GM06990 (cell line): ENCODE measurements at regions not wholly inside any gene's neighbourhood (a gene's known extent, or its start where the extent isn't known, plus 50 kb on each side); places are given as distances from the start of the nearest gene placed in this dataset.
"Not testable (repeated sequence)": the region's sequence is repeated elsewhere in the genome, so short reads cannot be mapped to it uniquely, and the experiment has no call there.

Experiments used
- DNase-seq: peaks from one replicate; pipeline ENCODE4 v3.0.0-alpha.2; 2011; ENCODE audit not compliant: insufficient read length; ENCODE audit errors: extremely low read depth
- H3K27me3 ChIP-seq: replicated peaks from 2 replicates; pipeline ENCODE4 v1.6.0; 2011; ENCODE audit warnings: low read length; ENCODE audit not compliant: control insufficient read depth, insufficient read depth
- H3K36me3 ChIP-seq: 2 replicates; pipeline ENCODE4 v1.5.1; 2011; ENCODE audit warnings: low read length; ENCODE audit not compliant: control insufficient read depth, insufficient read depth
- H3K4me3 ChIP-seq: replicated peaks from 2 replicates; pipeline ENCODE4 v1.5.1; 2011; ENCODE audit warnings: low read depth, mild to moderate bottlenecking, control low read depth, low read length
- CTCF ChIP-seq: IDR thresholded peaks from 2 replicates; pipeline ENCODE4 v1.5.1; 2011; ENCODE audit warnings: low read length, control low read depth, mild to moderate bottlenecking, inconsistent platforms; ENCODE audit not compliant: insufficient read depth, poor library complexity, severe bottlenecking

DNA sequence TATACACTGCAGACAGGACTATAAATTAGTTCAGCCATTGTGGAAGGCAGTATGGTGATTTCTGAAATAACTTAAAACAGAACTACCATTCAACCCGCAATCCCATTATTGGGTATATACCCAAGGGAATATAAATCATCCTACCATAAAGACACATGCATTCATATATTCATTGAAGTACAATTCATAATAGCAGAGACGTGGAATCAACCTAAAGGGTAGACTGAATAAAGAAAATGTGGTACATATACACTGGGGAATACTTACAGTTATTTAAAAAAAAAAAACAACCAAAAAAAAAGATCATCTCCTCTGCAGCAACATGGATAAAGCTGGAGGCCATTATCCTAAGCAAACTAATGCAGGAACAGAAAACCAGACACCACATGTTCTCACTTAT, 473.9 kb downstream of the TRHDE start:
- Histone ChIP-seq H3K27me3 (no peaks in the 10 kb centered on the region), H3K4me3 (no peak overlapping the region), H3K36me3 (no peaks in the 10 kb centered on the region)
- no peak for TF ChIP-seq CTCF
- DNase-seq, result no peak

DNA sequence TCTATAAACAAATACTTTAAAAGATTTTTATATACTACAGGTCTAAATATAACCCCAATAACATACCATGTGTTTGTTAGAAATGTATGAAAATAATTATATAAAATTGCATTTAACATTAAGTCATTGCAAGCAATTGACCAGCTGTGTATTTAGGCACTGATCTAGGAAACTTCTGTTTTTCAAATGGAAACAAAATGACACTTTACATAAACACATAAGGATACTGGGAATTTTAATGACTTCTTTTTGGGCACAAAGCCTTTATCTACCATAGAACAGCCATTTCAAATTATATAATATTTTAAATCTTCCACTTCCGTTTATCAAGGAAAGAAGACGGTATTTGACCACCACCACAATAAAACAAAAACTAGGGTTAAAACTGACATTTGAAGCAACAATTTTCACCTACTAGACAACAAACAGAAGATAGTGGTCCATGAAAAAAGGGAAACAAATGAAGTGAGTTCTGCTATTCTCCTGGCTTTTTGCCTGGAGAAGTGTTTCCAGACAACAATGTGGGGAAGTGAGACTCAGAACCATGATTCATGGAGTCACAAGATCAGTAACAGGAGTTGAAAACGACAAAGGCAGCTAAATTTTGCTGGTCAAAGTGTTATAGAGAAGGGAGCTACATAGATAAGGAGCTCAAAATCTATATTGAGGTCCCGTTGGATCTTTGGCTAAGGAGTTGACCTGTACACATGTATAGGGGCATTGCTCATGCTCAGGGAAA, 475.1 kb downstream of the TRHDE start:
- Histone ChIP-seq H3K36me3 (no peaks in the 10 kb centered on the region), H3K4me3 (no peak overlapping the region), H3K27me3 (no peaks in the 10 kb centered on the region)
- DNase-seq, result no peak
- no peak for TF ChIP-seq CTCF

- H3K36me3 ChIP-seq, result no peaks in the 10 kb centered on the region
- DNase-seq, result no peak
- TF ChIP-seq CTCF, result no peak
- H3K27me3 ChIP-seq, result no peaks in the 10 kb centered on the region
- no peak overlapping the region for H3K4me3 ChIP-seq
These were observed 476.8 kb downstream of the TRHDE start for GRCh38 chr12:72748971-72749370.

- Histone ChIP-seq H3K4me3 (no peak overlapping the region), H3K27me3 (no peaks in the 10 kb centered on the region), H3K36me3 (no peaks in the 10 kb centered on the region)
- no peak for TF ChIP-seq CTCF
- DNase-seq, result no peak
These were observed 481.4 kb downstream of the TRHDE start for GRCh38 chr12:72753571-72753970.

DNA sequence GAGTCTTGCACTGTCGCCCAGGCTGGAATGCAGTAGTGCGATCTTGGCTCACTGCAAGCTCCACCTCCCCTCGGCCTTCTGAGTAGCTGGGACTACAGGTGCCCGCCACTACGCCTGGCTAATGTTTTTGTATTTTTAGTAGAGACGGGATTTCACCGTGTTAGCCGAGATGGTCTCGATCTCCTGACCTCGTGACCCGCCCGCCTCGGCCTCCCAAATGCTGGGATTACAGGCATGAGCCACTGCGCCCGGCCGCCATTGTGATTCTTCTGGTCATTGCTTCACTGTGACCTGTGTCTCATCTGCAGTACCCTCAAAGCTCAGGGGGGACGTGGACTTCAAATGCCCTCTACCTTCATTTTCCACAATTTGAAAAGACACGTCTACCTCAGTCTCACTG, 481.9 kb downstream of the TRHDE start:
- H3K27me3 ChIP-seq, DNase-seq, H3K36me3 ChIP-seq, H3K4me3 ChIP-seq: not testable (repeated sequence)

DNA sequence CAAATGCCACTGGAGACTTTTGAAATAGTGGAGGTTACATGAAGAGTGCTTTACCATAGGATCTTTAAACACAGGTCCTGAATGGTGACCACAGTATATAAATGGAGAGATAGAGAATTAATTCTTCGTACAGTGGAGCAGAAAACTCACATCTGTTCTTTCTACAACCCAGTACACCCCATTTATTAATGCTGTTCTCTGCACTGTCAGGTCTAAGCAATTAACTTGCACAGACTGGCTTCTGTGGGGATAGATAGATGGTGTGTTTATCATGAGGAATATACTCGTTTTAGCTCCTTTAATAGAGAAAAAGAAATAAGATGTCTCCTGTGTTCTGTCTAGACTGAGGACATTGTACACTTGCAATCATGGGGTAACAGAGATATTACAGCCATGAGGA, 494.3 kb downstream of the TRHDE start:
- H3K36me3 ChIP-seq, result no peaks in the 10 kb centered on the region
- H3K4me3 ChIP-seq, result no peak overlapping the region
- no peak for TF ChIP-seq CTCF
- no peak for DNase-seq
- H3K27me3 ChIP-seq, result no peaks in the 10 kb centered on the region
